ENCODE measurements at regions not wholly inside any gene's neighbourhood (a gene's known extent, or its start where the extent isn't known, plus 50 kb on each side); places are given as distances from the start of the nearest gene placed in this dataset.

DNA sequence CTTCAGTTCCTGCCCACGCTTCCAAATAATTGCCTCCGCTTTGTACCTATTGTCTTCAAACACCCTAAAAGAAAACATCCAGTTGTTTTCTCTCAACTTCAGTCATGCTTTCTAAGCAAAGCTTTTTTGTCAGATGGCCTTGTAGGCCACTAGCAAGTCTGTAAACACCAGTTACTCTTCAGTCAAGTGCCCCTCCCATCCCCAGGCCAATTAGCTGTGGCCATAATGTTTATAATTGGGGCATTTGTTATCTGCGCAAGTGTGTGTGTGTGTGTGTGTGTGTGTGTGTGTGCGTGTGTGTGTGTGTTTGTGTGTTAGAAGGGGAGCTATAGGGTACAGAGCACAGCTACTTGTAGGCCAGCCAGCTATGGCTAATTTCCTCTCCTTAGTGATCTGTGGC is 272.4 kb upstream of the MARCKS start:
- Histone ChIP-seq H2AFZ (no peak overlapping the region), H3K9me3 (ENCODE audit: control insufficient read depth, low read length) (no peaks in the 10 kb centered on the region), H3K4me1 (no peaks in the 10 kb centered on the region), H3K27me3 (ENCODE audit: control insufficient read depth, insufficient read depth, low read length) (no peaks in the 10 kb centered on the region), H3K36me3 (ENCODE audit: control insufficient read depth, insufficient read depth, low read length) (no peaks in the 10 kb centered on the region), H3K9ac (no peak overlapping the region), H3K4me3 (ENCODE audit: low read depth, low read length) (no peak overlapping the region), H3K4me2 (ENCODE audit: low read length) (no peak overlapping the region), H3K79me2 (no peaks in the 10 kb centered on the region), H3K27ac (no peak overlapping the region)
- TF ChIP-seq, protein P1, sequence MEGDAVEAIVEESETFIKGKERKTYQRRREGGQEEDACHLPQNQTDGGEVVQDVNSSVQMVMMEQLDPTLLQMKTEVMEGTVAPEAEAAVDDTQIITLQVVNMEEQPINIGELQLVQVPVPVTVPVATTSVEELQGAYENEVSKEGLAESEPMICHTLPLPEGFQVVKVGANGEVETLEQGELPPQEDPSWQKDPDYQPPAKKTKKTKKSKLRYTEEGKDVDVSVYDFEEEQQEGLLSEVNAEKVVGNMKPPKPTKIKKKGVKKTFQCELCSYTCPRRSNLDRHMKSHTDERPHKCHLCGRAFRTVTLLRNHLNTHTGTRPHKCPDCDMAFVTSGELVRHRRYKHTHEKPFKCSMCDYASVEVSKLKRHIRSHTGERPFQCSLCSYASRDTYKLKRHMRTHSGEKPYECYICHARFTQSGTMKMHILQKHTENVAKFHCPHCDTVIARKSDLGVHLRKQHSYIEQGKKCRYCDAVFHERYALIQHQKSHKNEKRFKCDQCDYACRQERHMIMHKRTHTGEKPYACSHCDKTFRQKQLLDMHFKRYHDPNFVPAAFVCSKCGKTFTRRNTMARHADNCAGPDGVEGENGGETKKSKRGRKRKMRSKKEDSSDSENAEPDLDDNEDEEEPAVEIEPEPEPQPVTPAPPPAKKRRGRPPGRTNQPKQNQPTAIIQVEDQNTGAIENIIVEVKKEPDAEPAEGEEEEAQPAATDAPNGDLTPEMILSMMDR (IDR thresholded peaks at IDR 0.05) = no peak

DNA sequence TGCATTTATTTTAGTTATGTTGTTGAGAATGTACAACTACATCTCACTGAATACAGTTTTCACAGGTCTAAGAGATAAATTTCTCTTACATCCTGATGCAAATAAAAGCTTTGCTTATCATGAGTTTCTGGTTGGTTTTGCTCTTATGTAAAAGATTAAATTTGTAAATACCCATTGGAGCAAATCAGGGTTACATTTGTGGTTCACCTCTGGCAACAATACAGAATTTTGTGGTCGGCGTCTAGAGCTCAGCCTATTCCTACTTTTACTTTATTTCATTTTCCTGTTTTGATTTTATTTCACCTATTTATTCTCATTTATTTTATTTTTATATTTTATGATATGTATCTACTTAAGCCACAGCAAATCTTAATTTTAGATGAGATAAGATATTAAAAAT is 271.9 kb upstream of the MARCKS start:
- H3K4me3 ChIP-seq (ENCODE audit: low read depth, low read length) = no peak overlapping the region
- no peaks in the 10 kb centered on the region for H3K79me2 ChIP-seq
- H3K36me3 ChIP-seq (ENCODE audit: control insufficient read depth, insufficient read depth, low read length) = no peaks in the 10 kb centered on the region
- H3K9ac ChIP-seq = no peak overlapping the region
- H3K9me3 ChIP-seq (ENCODE audit: control insufficient read depth, low read length) = no peaks in the 10 kb centered on the region
- no peak overlapping the region for H3K27ac ChIP-seq
- TF ChIP-seq, protein P1 (IDR thresholded peaks at IDR 0.05) = no peak
- H2AFZ ChIP-seq = no peak overlapping the region
- H3K4me2 ChIP-seq (ENCODE audit: low read length) = no peak overlapping the region
- H3K4me1 ChIP-seq = no peaks in the 10 kb centered on the region
- H3K27me3 ChIP-seq (ENCODE audit: control insufficient read depth, insufficient read depth, low read length) = no peaks in the 10 kb centered on the region

DNA sequence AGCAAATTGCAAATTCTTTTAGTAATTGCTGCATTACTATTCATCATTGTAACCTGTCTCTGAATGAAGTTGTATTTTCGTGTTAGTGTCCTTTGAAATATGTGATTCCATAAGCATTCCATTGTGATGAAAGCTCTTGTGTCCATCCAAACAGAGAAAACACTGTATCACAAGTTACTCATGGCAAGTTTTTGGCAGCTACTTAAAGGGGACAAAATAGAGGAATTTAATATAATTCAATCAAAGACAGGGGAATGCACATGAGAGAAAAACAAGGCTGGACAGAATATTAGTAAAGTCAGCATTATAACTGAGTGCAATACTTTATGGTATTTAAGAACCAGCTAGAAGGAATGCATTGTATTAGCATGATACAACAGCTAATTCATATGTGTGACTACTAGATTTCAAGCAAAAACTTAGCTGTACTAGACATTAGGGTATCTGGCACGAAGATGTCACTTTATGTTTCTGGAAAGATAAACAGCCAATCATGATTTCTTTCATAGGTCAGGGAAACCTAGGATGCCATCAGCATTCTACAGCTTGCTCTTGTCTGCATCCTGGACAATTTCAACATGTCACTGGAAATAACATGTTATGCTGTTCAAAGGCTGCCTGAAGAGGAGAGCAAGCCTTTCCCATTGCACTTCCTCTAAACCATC is 270.6 kb upstream of the MARCKS start:
- Histone ChIP-seq H3K4me1 (no peaks in the 10 kb centered on the region), H3K9ac (no peak overlapping the region), H3K27me3 (ENCODE audit: control insufficient read depth, insufficient read depth, low read length) (no peaks in the 10 kb centered on the region), H3K27ac (no peak overlapping the region), H2AFZ (no peak overlapping the region), H3K79me2 (no peaks in the 10 kb centered on the region), H3K4me2 (ENCODE audit: low read length) (no peak overlapping the region), H3K9me3 (ENCODE audit: control insufficient read depth, low read length) (no peaks in the 10 kb centered on the region), H3K4me3 (ENCODE audit: low read depth, low read length) (no peak overlapping the region), H3K36me3 (ENCODE audit: control insufficient read depth, insufficient read depth, low read length) (no peaks in the 10 kb centered on the region)
- TF ChIP-seq, protein P1 (IDR thresholded peaks at IDR 0.05) = no peak

DNA sequence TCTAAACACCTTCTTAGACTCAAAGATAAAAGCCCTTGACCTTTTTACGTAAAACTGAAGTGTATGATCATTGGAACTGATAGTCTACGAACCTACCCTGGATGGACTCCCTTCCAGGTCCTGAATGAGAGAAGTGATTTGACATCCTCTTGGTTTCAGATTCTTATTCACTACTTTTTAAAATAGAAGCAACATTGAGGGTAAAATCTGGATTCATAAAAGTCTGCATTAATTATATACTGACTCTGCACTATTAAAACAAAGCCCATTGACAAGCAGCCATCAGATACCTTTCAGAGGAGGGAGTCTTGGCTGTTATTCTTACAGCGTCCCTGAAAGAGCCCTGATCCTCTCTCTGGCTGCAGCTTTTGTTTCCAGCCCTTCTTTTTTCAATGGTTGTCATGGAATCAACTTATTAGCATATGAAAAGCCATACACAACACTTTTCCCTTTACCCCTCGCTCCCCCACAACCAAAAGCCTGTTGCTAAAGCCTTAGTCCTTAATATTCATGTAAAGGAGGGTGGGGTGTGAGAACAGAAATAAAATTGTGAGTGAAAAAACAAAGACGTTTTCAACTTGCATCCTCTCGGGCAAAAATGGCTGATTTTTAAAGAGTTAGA is 270.0 kb upstream of the MARCKS start:
- TF ChIP-seq, protein P1 (IDR thresholded peaks at IDR 0.05) = no peak
- H3K9ac ChIP-seq = no peak overlapping the region
- H2AFZ ChIP-seq = no peak overlapping the region
- H3K79me2 ChIP-seq = no peaks in the 10 kb centered on the region
- no peak overlapping the region for H3K4me3 ChIP-seq (ENCODE audit: low read depth, low read length)
- no peaks in the 10 kb centered on the region for H3K27me3 ChIP-seq (ENCODE audit: control insufficient read depth, insufficient read depth, low read length)
- no peaks in the 10 kb centered on the region for H3K36me3 ChIP-seq (ENCODE audit: control insufficient read depth, insufficient read depth, low read length)
- H3K9me3 ChIP-seq (ENCODE audit: control insufficient read depth, low read length) = no peaks in the 10 kb centered on the region
- H3K27ac ChIP-seq = no peak overlapping the region
- H3K4me1 ChIP-seq = no peaks in the 10 kb centered on the region
- no peak overlapping the region for H3K4me2 ChIP-seq (ENCODE audit: low read length)

DNA sequence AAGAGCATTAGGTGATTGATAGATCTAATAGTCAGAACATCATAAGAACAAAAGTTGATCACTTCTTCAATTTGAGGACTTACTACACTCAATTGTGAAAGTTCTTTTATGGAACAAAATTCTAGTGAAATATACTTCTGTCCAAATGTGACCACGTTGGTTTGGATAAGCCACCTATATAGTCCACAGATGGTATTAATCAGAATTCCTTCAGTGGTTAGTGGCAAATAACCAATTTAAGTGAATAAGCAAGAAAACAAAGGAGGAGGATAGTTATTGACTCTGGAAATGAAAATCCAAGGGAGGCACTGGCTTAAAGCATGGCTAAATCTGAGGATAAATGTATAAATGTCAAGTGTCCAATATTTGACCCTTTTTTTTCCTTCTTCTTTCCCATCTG is 268.5 kb upstream of the MARCKS start:
- Histone ChIP-seq H3K4me3 (ENCODE audit: low read depth, low read length) (no peak overlapping the region), H3K79me2 (no peaks in the 10 kb centered on the region), H3K27ac (no peak overlapping the region), H3K9ac (no peak overlapping the region), H3K4me1 (no peaks in the 10 kb centered on the region), H2AFZ (no peak overlapping the region), H3K27me3 (ENCODE audit: control insufficient read depth, insufficient read depth, low read length) (no peaks in the 10 kb centered on the region), H3K9me3 (ENCODE audit: control insufficient read depth, low read length) (no peaks in the 10 kb centered on the region), H3K4me2 (ENCODE audit: low read length) (no peak overlapping the region), H3K36me3 (ENCODE audit: control insufficient read depth, insufficient read depth, low read length) (no peaks in the 10 kb centered on the region)
- TF ChIP-seq, protein P1 (IDR thresholded peaks at IDR 0.05) = no peak
